ENCODE measurements at regions not wholly inside any gene's neighbourhood (a gene's known extent, or its start where the extent isn't known, plus 50 kb on each side); places are given as distances from the start of the nearest gene placed in this dataset.
A peak's percentile ranks its signal among the peaks of the same experiment; 100 is the strongest.

- DNase-seq (ENCODE audit: low spot score): no peak
Observed at GRCh38 chr2:510839-511238, 166.4 kb downstream of the TMEM18 start.

- no peak for DNase-seq (ENCODE audit: low spot score)
Observed at GRCh38 chr2:509888-510287, 167.3 kb downstream of the TMEM18 start.

- no peak for DNase-seq (ENCODE audit: low spot score)
Observed at GRCh38 chr2:508121-508520, 169.1 kb downstream of the TMEM18 start.

- no peak for DNase-seq (ENCODE audit: low spot score)
Observed at GRCh38 chr2:506866-507265, 170.3 kb downstream of the TMEM18 start.

- no peak for DNase-seq (ENCODE audit: low spot score)
Observed at GRCh38 chr2:506451-506850, 170.8 kb downstream of the TMEM18 start.

GRCh38 chr2:505941-506340 lies 171.3 kb downstream of the TMEM18 start:
- DNase-seq (ENCODE audit: low spot score): no peak

GRCh38 chr2:503288-503999 lies 173.8 kb downstream of the TMEM18 start:
- DNase-seq (ENCODE audit: low spot score): no peak

GRCh38 chr2:502831-503230 lies 174.4 kb downstream of the TMEM18 start:
- no peak for DNase-seq (ENCODE audit: low spot score)

GRCh38 chr2:501667-502066 lies 175.5 kb downstream of the TMEM18 start:
- no peak for DNase-seq (ENCODE audit: low spot score)

GRCh38 chr2:501130-501529 lies 176.1 kb downstream of the TMEM18 start:
- peak; percentile 5 for DNase-seq (ENCODE audit: low spot score)

- no peak for DNase-seq (ENCODE audit: low spot score)
Observed at GRCh38 chr2:499726-500125, 177.5 kb downstream of the TMEM18 start.

GRCh38 chr2:498493-499178 lies 178.6 kb downstream of the TMEM18 start:
- no peak for DNase-seq (ENCODE audit: low spot score)

GRCh38 chr2:497770-498492 lies 179.3 kb downstream of the TMEM18 start:
- DNase-seq (ENCODE audit: low spot score): no peak

GRCh38 chr2:496729-497128 lies 180.5 kb downstream of the TMEM18 start:
- no peak for DNase-seq (ENCODE audit: low spot score)

- no peak for DNase-seq (ENCODE audit: low spot score)
Observed at GRCh38 chr2:495745-496275, 181.4 kb downstream of the TMEM18 start.

- no peak for DNase-seq (ENCODE audit: low spot score)
Observed at GRCh38 chr2:494853-495252, 182.4 kb downstream of the TMEM18 start.

GRCh38 chr2:493228-493627 lies 184.0 kb downstream of the TMEM18 start:
- DNase-seq (ENCODE audit: low spot score): no peak

GRCh38 chr2:492178-492577 lies 185.0 kb downstream of the TMEM18 start:
- DNase-seq (ENCODE audit: low spot score): no peak

GRCh38 chr2:489838-490237 lies 187.4 kb downstream of the TMEM18 start:
- no peak for DNase-seq (ENCODE audit: low spot score)

- DNase-seq (ENCODE audit: low spot score): no peak
Observed at GRCh38 chr2:489084-489483, 188.1 kb downstream of the TMEM18 start.

- DNase-seq (ENCODE audit: low spot score): no peak
Observed at GRCh38 chr2:487186-488079, 189.8 kb downstream of the TMEM18 start.

GRCh38 chr2:486371-486770 lies 190.8 kb downstream of the TMEM18 start:
- no peak for DNase-seq (ENCODE audit: low spot score)
